ENCODE measurements at regions not wholly inside any gene's neighbourhood (a gene's known extent, or its start where the extent isn't known, plus 50 kb on each side); places are given as distances from the start of the nearest gene placed in this dataset.

DNA sequence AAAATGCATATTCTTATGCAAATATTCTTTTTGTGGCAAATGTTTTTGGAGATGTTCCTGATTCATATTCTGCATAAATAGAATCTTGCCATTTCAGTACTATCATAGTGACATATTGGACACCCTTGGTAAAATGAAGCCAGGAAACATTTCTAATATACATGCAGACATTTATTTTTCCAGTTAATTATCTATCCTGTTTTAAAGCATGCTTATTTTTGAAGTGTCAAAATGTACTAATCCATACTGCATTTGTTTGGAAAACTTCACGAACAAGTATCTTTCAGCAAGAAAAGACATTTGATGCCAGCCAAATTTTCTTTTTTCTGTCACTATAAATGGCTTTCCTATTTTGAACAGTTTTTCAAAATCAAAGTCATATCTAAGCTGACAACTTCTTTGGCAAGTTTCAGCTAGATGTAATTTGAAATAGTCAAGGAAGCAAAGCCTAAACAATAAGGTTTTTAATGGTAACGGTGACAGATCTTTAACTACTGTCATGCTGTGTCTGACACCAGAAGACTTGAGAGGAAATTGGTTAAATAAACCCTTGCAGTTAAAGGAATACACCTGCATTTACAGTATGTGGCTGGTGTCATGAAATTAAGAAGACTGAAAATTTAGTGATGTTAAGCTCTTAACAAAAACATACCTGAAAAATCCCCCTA is 284.3 kb downstream of the TLE1 start:
- in situ Hi-C loops (cut with HindIII; ENCODE audit: low pct_unique_long_range_greater_than_20kb, low sequenced_read_pairs) (no loop called here), intact Hi-C loops (cut with micrococcal nuclease; ENCODE audit: unreplicated experiment) (no loop called here)
- CTCF ChIA-PET, result no interaction called here
- Histone ChIP-seq H3K4me3 (ENCODE audit: low read depth in 2 of 2, low read length in 2 of 2) (no peak overlapping the region), H3K4me1 (ENCODE audit: control insufficient read depth, insufficient read depth, low read length) (no peaks in the 10 kb centered on the region), H3K9me3 (ENCODE audit: control insufficient read depth, insufficient read depth, low read depth, low read length) (no peaks in the 10 kb centered on the region), H3K27me3 (ENCODE audit: control insufficient read depth, insufficient read depth, low read length) (no peaks in the 10 kb centered on the region), H3K36me3 (ENCODE audit: control insufficient read depth, insufficient read depth, low read length) (no peaks in the 10 kb centered on the region), H3K27ac (ENCODE audit: low read length) (no peak overlapping the region)
- no peak for TF ChIP-seq POLR2AphosphoS5 (IDR thresholded peaks at IDR 0.05; ENCODE audit: low read depth, low read length)
- TF ChIP-seq, protein P1, sequence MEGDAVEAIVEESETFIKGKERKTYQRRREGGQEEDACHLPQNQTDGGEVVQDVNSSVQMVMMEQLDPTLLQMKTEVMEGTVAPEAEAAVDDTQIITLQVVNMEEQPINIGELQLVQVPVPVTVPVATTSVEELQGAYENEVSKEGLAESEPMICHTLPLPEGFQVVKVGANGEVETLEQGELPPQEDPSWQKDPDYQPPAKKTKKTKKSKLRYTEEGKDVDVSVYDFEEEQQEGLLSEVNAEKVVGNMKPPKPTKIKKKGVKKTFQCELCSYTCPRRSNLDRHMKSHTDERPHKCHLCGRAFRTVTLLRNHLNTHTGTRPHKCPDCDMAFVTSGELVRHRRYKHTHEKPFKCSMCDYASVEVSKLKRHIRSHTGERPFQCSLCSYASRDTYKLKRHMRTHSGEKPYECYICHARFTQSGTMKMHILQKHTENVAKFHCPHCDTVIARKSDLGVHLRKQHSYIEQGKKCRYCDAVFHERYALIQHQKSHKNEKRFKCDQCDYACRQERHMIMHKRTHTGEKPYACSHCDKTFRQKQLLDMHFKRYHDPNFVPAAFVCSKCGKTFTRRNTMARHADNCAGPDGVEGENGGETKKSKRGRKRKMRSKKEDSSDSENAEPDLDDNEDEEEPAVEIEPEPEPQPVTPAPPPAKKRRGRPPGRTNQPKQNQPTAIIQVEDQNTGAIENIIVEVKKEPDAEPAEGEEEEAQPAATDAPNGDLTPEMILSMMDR (IDR thresholded peaks at IDR 0.05), result no peak
- TF ChIP-seq, protein P2, sequence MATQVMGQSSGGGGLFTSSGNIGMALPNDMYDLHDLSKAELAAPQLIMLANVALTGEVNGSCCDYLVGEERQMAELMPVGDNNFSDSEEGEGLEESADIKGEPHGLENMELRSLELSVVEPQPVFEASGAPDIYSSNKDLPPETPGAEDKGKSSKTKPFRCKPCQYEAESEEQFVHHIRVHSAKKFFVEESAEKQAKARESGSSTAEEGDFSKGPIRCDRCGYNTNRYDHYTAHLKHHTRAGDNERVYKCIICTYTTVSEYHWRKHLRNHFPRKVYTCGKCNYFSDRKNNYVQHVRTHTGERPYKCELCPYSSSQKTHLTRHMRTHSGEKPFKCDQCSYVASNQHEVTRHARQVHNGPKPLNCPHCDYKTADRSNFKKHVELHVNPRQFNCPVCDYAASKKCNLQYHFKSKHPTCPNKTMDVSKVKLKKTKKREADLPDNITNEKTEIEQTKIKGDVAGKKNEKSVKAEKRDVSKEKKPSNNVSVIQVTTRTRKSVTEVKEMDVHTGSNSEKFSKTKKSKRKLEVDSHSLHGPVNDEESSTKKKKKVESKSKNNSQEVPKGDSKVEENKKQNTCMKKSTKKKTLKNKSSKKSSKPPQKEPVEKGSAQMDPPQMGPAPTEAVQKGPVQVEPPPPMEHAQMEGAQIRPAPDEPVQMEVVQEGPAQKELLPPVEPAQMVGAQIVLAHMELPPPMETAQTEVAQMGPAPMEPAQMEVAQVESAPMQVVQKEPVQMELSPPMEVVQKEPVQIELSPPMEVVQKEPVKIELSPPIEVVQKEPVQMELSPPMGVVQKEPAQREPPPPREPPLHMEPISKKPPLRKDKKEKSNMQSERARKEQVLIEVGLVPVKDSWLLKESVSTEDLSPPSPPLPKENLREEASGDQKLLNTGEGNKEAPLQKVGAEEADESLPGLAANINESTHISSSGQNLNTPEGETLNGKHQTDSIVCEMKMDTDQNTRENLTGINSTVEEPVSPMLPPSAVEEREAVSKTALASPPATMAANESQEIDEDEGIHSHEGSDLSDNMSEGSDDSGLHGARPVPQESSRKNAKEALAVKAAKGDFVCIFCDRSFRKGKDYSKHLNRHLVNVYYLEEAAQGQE (IDR thresholded peaks at IDR 0.05; ENCODE audit: insufficient read depth in 1 of 2, low read depth in 2 of 2, low read length in 1 of 2), result no peak
- TF ChIP-seq TCF7L2 (IDR thresholded peaks at IDR 0.05; ENCODE audit: low read depth, low read length), result no peak
- TF ChIP-seq SIN3A (IDR thresholded peaks at IDR 0.05; ENCODE audit: borderline replicate concordance, insufficient read depth, low read depth, low read length), result no peak
- POLR2A ChIA-PET, result no interaction called here
- DNase-seq (ENCODE audit: low read depth, low spot score) (no peak), ATAC-seq (no peak)
- no TSS peak for BruUV-seq (replicated peaks)

DNA sequence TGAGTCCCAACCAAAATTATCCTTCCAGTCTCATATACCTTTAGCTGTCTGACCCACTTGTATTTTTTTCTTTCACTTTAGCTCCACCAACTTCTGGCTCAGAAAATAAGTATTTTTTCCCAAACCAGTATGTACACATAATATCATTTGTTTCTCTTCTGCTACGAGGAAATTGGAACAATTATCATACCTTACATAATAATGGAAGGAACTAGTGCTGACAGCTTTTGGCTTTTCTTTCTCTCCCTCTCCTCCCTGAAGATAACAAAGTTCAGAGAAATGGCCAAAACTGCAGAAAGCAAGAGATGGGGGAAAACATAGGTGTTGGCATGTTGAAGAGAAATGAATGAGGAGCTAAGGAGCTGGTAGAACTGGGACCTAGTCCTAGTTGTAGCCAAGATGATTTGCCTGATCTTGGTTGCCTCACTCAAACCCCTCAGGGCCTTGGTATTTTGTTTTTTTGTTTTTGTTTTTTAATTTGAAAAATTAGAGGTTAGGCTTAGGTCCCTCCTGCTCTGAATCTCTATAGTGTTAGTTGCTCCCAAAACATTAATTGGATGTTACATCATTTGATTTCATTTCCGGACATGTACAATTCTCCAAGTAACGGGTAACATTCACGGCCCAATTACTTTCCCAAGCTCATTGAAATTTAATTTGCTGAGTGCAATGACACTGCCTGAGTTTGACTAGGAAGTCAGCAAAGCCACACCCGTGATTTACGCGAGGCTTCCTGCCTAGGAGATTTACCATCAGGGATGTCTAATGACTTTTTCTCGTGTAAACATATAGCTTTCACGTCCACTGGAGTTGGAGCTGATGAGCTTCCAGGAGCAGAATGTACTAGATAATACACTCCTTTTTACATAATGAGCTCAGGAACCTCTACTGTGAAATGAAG is 291.6 kb downstream of the TLE1 start:
- no TSS peak for BruUV-seq (replicated peaks)
- ChIA-PET POLR2A (no interaction called here), CTCF (no interaction called here)
- H3K4me3 ChIP-seq (ENCODE audit: low read depth in 2 of 2, low read length in 2 of 2), result no peak overlapping the region
- no peaks in the 10 kb centered on the region for H3K36me3 ChIP-seq (ENCODE audit: control insufficient read depth, insufficient read depth, low read length)
- no peak overlapping the region for H3K27ac ChIP-seq (ENCODE audit: low read length)
- H3K27me3 ChIP-seq (ENCODE audit: control insufficient read depth, insufficient read depth, low read length), result no peaks in the 10 kb centered on the region
- ATAC-seq (no peak), DNase-seq (ENCODE audit: low read depth, low spot score) (no peak)
- in situ Hi-C loops (cut with HindIII; ENCODE audit: low pct_unique_long_range_greater_than_20kb, low sequenced_read_pairs) (no loop called here), intact Hi-C loops (cut with micrococcal nuclease; ENCODE audit: unreplicated experiment) (no loop called here)
- no peaks in the 10 kb centered on the region for H3K4me1 ChIP-seq (ENCODE audit: control insufficient read depth, insufficient read depth, low read length)
- TF ChIP-seq SIN3A (IDR thresholded peaks at IDR 0.05; ENCODE audit: borderline replicate concordance, insufficient read depth, low read depth, low read length) (no peak), TCF7L2 (IDR thresholded peaks at IDR 0.05; ENCODE audit: low read depth, low read length) (no peak), POLR2AphosphoS5 (IDR thresholded peaks at IDR 0.05; ENCODE audit: low read depth, low read length) (no peak)
- TF ChIP-seq, protein P2 (IDR thresholded peaks at IDR 0.05; ENCODE audit: insufficient read depth in 1 of 2, low read depth in 2 of 2, low read length in 1 of 2), result no peak
- TF ChIP-seq, protein P1 (IDR thresholded peaks at IDR 0.05), result no peak
- H3K9me3 ChIP-seq (ENCODE audit: control insufficient read depth, insufficient read depth, low read depth, low read length), result no peaks in the 10 kb centered on the region

Data from Panc1 (cell line).